Kidney (tissue), 13 donors: ENCODE measurements at regions not wholly inside any gene's neighbourhood (a gene's known extent, or its start where the extent isn't known, plus 50 kb on each side); places are given as distances from the start of the nearest gene placed in this dataset.

Experiments used
- DNase-seq, 5 donors: peaks; one replicate each; pipeline ENCODE4 v3.0.0-alpha.2; 2013 to 2020
- FAIRE-seq: peaks from 2 replicates; lab custom pipeline; 2012; peaks lifted over from hg19 to GRCh38; lab: Jason Lieb, UNC
- H3K27ac ChIP-seq, 2 donors: one replicate each; pipeline ENCODE4 v1.7.0; 2013; ENCODE audit warnings: low read depth in 2 of 2, low read length in 2 of 2, inconsistent platforms in 1 of 2
- H3K27me3 ChIP-seq: one replicate; pipeline ENCODE4 v1.7.1; 2013; ENCODE audit warnings: low read length, inconsistent platforms; ENCODE audit not compliant: control insufficient read depth, insufficient read depth
- H3K36me3 ChIP-seq, 3 donors: one replicate each; pipeline versions ENCODE4 v1.7.0 to v1.7.1; 2013; ENCODE audit warnings: low read length in 3 of 3, control low read depth in 1 of 3, inconsistent platforms in 1 of 3; ENCODE audit not compliant: insufficient read depth in 3 of 3, control insufficient read depth in 2 of 3
- H3K4me1 ChIP-seq, 3 donors: one replicate each; pipeline versions ENCODE4 v1.7.0 to v1.7.1; 2013; ENCODE audit warnings: low read length in 3 of 3, inconsistent platforms in 1 of 3, low read depth in 1 of 3; ENCODE audit not compliant: control insufficient read depth in 2 of 3, insufficient read depth in 2 of 3
- H3K4me3 ChIP-seq, 3 donors: one replicate each; pipeline versions ENCODE4 v1.7.0 to v1.8.1; 2013; ENCODE audit warnings: low read length in 3 of 3, control low read depth in 1 of 3, inconsistent platforms in 1 of 3
- H3K9ac ChIP-seq, 3 donors: one replicate each; pipeline versions ENCODE4 v1.7.0 to v1.7.1; 2013; ENCODE audit warnings: low read length in 3 of 3, control low read depth in 1 of 3, inconsistent platforms in 1 of 3
- H3K9me3 ChIP-seq, 3 donors: one replicate each; pipeline versions ENCODE4 v1.7.0 to v1.7.1; 2013; ENCODE audit warnings: low read length in 3 of 3, control low read depth in 1 of 3, inconsistent platforms in 1 of 3; ENCODE audit not compliant: control insufficient read depth in 2 of 3, insufficient read depth in 1 of 3
- intact Hi-C: fragments of 100-400 bp; cut with DNase I; formaldehyde crosslinking; loops from one replicate; pipeline ENCODE4 v1.11.1; 2022
- TF ChIP-seq, protein P1 (sequence below): IDR thresholded peaks from 3 replicates; pipeline ENCODE4 v1.5.1; 2012; ENCODE audit warnings: mild to moderate bottlenecking, moderate library complexity, borderline replicate concordance; ENCODE audit not compliant: insufficient read depth; ENCODE audit errors: extremely low read depth
- donor health status: control.
- donor health status: control.
- donor health status: control.
- donor health status: control.
- donor health status: control.
- donor health status: DM: yes; HTN: yes; CAD: no.
- donor health status: Normal renal cell carcinoma (clear cell type).

DNA sequence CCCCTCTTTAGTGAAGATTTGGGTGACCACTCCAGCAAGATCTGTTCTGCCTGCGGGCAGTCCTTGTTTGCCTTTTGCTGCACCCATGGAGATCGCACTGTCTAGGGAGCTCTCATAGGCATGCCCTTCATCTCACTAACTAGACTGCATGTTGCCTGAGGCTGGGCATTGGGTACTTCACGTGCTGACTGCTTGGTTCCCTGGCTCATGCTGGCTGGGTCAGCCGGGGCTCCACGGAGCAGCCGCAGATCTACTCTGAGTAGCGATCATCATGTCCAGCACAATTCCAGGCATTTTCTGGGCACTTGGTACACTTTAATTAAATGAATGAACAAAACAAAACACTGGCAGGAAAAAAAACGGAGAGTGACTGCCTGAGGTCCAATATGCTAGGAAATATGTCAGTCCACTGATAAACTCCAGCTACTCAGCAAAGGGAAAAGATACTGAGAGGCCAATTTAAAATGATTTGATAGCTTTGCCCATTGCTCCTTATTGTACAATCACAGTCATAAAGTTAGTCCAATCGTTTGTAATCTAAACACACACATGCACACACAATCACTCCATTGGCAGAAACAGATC lies 220.3 kb downstream of the C1D start:
- H3K9me3 ChIP-seq = no peaks in the 10 kb centered on the region
- H3K4me3 ChIP-seq = no peak overlapping the region
- no peak overlapping the region for H3K27ac ChIP-seq
- no peak for FAIRE-seq
- no peaks in the 10 kb centered on the region for H3K27me3 ChIP-seq
- no peak for DNase-seq
- no peak overlapping the region for H3K9ac ChIP-seq
- H3K4me1 ChIP-seq = peaks cover 0 to 3% (median 0%) of the 10 kb centered on the region in 3 donors
- no peaks in the 10 kb centered on the region for H3K36me3 ChIP-seq
- intact Hi-C loops = no loop called here
- TF ChIP-seq, protein P1, sequence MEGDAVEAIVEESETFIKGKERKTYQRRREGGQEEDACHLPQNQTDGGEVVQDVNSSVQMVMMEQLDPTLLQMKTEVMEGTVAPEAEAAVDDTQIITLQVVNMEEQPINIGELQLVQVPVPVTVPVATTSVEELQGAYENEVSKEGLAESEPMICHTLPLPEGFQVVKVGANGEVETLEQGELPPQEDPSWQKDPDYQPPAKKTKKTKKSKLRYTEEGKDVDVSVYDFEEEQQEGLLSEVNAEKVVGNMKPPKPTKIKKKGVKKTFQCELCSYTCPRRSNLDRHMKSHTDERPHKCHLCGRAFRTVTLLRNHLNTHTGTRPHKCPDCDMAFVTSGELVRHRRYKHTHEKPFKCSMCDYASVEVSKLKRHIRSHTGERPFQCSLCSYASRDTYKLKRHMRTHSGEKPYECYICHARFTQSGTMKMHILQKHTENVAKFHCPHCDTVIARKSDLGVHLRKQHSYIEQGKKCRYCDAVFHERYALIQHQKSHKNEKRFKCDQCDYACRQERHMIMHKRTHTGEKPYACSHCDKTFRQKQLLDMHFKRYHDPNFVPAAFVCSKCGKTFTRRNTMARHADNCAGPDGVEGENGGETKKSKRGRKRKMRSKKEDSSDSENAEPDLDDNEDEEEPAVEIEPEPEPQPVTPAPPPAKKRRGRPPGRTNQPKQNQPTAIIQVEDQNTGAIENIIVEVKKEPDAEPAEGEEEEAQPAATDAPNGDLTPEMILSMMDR = no peak

DNA sequence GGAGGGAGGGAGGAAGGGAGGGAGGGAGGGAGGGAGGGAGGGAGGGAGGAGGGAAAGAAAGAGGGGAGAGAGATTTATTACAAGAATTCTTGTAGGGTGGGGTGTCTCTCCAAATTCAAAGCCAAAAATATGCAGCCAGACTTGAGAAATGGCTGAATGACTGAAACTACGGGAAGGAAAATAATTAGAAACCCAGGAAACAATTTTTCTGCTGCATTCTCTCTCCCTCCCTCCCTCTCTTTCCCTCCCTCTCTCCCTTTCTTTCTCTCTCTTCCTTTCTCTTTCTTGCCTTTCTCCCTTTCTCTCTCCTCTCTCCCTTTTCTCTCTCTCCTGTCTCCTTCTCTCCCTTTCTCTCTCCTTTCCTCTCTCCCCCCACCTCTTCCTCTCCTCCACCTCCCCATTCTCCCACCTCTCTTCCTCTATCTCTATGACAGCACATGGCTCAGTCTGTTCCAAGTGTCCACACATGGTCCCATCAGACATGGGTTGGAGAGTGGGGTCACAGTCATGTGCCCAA lies 218.7 kb downstream of the C1D start:
- Histone ChIP-seq H3K27ac (no peak overlapping the region), H3K36me3 (no peaks in the 10 kb centered on the region), H3K4me1 (peaks cover 0 to 5% (median 0%) of the 10 kb centered on the region in 3 donors), H3K4me3 (no peak overlapping the region), H3K9ac (no peak overlapping the region), H3K27me3 (no peaks in the 10 kb centered on the region), H3K9me3 (no peaks in the 10 kb centered on the region)
- intact Hi-C loops = no loop called here
- TF ChIP-seq, protein P1 = no peak
- FAIRE-seq (no peak), DNase-seq (no peak)

DNA sequence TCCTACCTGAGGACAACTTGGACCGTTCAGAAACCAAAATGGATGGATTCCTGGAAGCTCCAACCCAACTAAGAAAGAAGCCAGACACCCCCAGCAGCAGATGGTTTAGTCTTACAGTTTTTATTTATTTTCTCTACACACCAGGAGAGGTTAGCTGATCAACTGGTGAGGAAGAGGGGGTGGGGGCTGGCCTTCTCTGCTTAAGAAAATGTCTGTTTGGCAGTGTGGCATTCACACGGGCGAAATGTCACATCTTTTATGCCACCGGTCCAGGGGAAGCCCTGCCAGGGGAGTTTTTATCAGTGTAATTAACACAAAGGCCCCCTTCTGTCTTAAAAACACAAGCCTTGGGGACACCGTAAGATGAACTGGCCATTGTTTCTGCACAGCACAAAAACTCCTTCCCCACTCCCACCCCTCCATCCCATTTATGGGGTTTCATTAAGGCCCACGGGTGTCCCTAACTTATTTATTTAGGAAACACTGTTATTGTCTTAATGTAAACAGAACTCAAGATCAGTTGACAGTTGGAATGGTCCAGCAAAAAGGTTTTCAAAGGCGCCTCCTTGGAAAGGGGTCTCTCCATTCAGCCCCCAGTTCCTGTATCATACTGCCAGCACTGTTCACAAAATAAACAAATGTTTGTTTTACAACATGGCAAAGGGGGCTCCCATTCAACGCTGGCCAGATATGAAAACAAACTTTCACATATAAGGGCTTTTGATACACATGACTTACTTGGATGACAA lies 217.0 kb downstream of the C1D start:
- no peaks in the 10 kb centered on the region for H3K9me3 ChIP-seq
- peak overlapping the region in 1 of 3 donors; percentile 15 for H3K9ac ChIP-seq
- H3K4me3 ChIP-seq = peak overlapping the region; percentile 9 to 52 (median 49)
- H3K27me3 ChIP-seq = no peaks in the 10 kb centered on the region
- peaks cover 0 to 5% (median 0%) of the 10 kb centered on the region in 3 donors for H3K4me1 ChIP-seq
- no peak overlapping the region for H3K27ac ChIP-seq
- H3K36me3 ChIP-seq = no peaks in the 10 kb centered on the region
- intact Hi-C loops = no loop called here
- FAIRE-seq (no peak), DNase-seq (peak in 4 of 5 donors; percentile 44 to 64 (median 54))
- TF ChIP-seq, protein P1 = no peak
